HG03135 (cell line): ENCODE measurements at regions not wholly inside any gene's neighbourhood (a gene's known extent, or its start where the extent isn't known, plus 50 kb on each side); places are given as distances from the start of the nearest gene placed in this dataset.

ENCODE experiments used
- ATAC-seq: cut with Tn5 transposase; IDR thresholded peaks from one replicate; pipeline ENCODE4 v1.9.1; 2021; ENCODE audit warnings: mild to moderate bottlenecking, moderate library complexity; ENCODE audit not compliant: unreplicated experiment

- ATAC-seq = no peak
Measured at GRCh38 chr3:43865887-43866528, 175.3 kb downstream of the ABHD5 start.

- ATAC-seq = no peak
Measured at GRCh38 chr3:43866529-43867353, 176.0 kb downstream of the ABHD5 start.

- ATAC-seq = no peak
Measured at GRCh38 chr3:43867436-43868072, 176.8 kb downstream of the ABHD5 start.

- ATAC-seq = no peak
Measured at GRCh38 chr3:43869491-43869890, 178.8 kb downstream of the ABHD5 start.

GRCh38 chr3:43870120-43870519 is 179.4 kb downstream of the ABHD5 start:
- ATAC-seq = no peak

- ATAC-seq = no peak
Measured at GRCh38 chr3:43870844-43871626, 180.3 kb downstream of the ABHD5 start.

- ATAC-seq = no peak
Measured at GRCh38 chr3:43871627-43872245, 181.0 kb downstream of the ABHD5 start.

- no peak for ATAC-seq
Measured at GRCh38 chr3:43872301-43872700, 181.6 kb downstream of the ABHD5 start.

GRCh38 chr3:43872901-43873300 is 182.2 kb downstream of the ABHD5 start:
- ATAC-seq = no peak

GRCh38 chr3:43873723-43874122 is 183.0 kb downstream of the ABHD5 start:
- no peak for ATAC-seq

GRCh38 chr3:43874290-43874689 is 183.6 kb downstream of the ABHD5 start:
- ATAC-seq = no peak

- ATAC-seq = no peak
Measured at GRCh38 chr3:43874731-43875130, 184.0 kb downstream of the ABHD5 start.

- ATAC-seq = no peak
Measured at GRCh38 chr3:43876648-43877047, 185.9 kb downstream of the ABHD5 start.

GRCh38 chr3:43879166-43879565 is 188.4 kb downstream of the ABHD5 start:
- ATAC-seq = no peak

- ATAC-seq = no peak
Measured at GRCh38 chr3:43882976-43883680, 192.4 kb downstream of the ABHD5 start.

- no peak for ATAC-seq
Measured at GRCh38 chr3:43883729-43884396, 193.1 kb downstream of the ABHD5 start.

GRCh38 chr3:43884581-43884980 is 193.8 kb downstream of the ABHD5 start:
- ATAC-seq = no peak

- ATAC-seq = no peak
Measured at GRCh38 chr3:43885908-43886618, 195.3 kb downstream of the ABHD5 start.

- no peak for ATAC-seq
Measured at GRCh38 chr3:43892061-43892460, 201.3 kb downstream of the ABHD5 start.
